Ovary (tissue), 3 donors: ENCODE measurements at regions not wholly inside any gene's neighbourhood (a gene's known extent, or its start where the extent isn't known, plus 50 kb on each side); places are given as distances from the start of the nearest gene placed in this dataset.

Source experiments
- CTCF ChIP-seq, 3 donors: fragments of 450-650 bp in 2 of 3; fragments of 200-600 bp in 1 of 3; IDR thresholded peaks; one replicate each; pipeline versions ENCODE4 v1.5.1 to v1.8.0; 2016 to 2022; ENCODE audit warnings: antibody characterized with exemption in 3 of 3, mild to moderate bottlenecking in 1 of 3
- EP300 ChIP-seq: sonication (generic); formaldehyde crosslinking; IDR thresholded peaks from one replicate; pipeline ENCODE4 v1.6.1; 2017; ENCODE audit warnings: antibody characterized with exemption
- POLR2A ChIP-seq: fragments of 450-650 bp; IDR thresholded peaks from one replicate; pipeline ENCODE4 v1.6.1; 2017; ENCODE audit warnings: antibody characterized with exemption, mild to moderate bottlenecking, moderate library complexity
- donor health status: DM: no; HTN: no; CAD: no.

- TF ChIP-seq EP300 (no peak), CTCF (IDR thresholded peaks at IDR 0.05) (no peak), POLR2A (no peak)
Observed at GRCh38 chr6:140178520-140178919, 804.1 kb upstream of the CITED2 start.
